OCI-LY1 (cell line): ENCODE measurements at regions not wholly inside any gene's neighbourhood (a gene's known extent, or its start where the extent isn't known, plus 50 kb on each side); places are given as distances from the start of the nearest gene placed in this dataset.

ENCODE experiments used
- H2AFZ ChIP-seq: fragments of 200-600 bp; sonication (generic), shearing (Covaris generic); 2 replicates; pipeline ENCODE4 v1.6.0; 2014; ENCODE audit warnings: antibody characterized with exemption, mild to moderate bottlenecking, low read length
- H3F3A ChIP-seq: fragments of 200-600 bp; sonication (generic), shearing (Covaris generic); 2 replicates; pipeline ENCODE4 v1.6.0; 2014; ENCODE audit warnings: mild to moderate bottlenecking, antibody characterized with exemption, low read length, moderate library complexity; ENCODE audit not compliant: insufficient read depth
- H3K27ac ChIP-seq: fragments of 200-600 bp; sonication (generic); 2 replicates; pipeline ENCODE4 v1.5.1; 2014; ENCODE audit warnings: low read length, mixed run types, mild to moderate bottlenecking, low read depth; ENCODE audit not compliant: poor library complexity, severe bottlenecking
- H3K27me3 ChIP-seq: fragments of 200-600 bp; sonication (generic); 2 replicates; pipeline ENCODE4 v1.6.0; 2014; ENCODE audit warnings: antibody characterized with exemption, mild to moderate bottlenecking, low read length, moderate library complexity; ENCODE audit not compliant: insufficient read depth
- H3K36me3 ChIP-seq: fragments of 200-600 bp; sonication (generic); 2 replicates; pipeline ENCODE4 v1.6.1; 2014; ENCODE audit warnings: mild to moderate bottlenecking, antibody characterized with exemption, low read length, moderate library complexity, mixed read lengths; ENCODE audit not compliant: insufficient read depth
- H3K4me1 ChIP-seq: fragments of 200-600 bp; sonication (generic); 2 replicates; pipeline ENCODE4 v1.5.1; 2014; ENCODE audit warnings: mild to moderate bottlenecking, low read length, moderate library complexity; ENCODE audit not compliant: insufficient read depth, severe bottlenecking
- H3K4me2 ChIP-seq: fragments of 200-600 bp; sonication (generic), shearing (Covaris generic); 2 replicates; pipeline ENCODE4 v1.6.1; 2014; ENCODE audit warnings: low read length
- H3K4me3 ChIP-seq: fragments of 200-600 bp; sonication (generic); 2 replicates; pipeline ENCODE4 v1.5.1; 2014; ENCODE audit warnings: low read length, low read depth, mild to moderate bottlenecking, mixed read lengths; ENCODE audit not compliant: poor library complexity, severe bottlenecking
- H3K79me2 ChIP-seq: fragments of 200-600 bp; shearing (Covaris generic); 2 replicates; pipeline ENCODE4 v1.6.1; 2016; ENCODE audit warnings: mixed run types, low read length, mixed read lengths; ENCODE audit not compliant: insufficient read depth
- H3K9ac ChIP-seq: fragments of 200-600 bp; sonication (generic), shearing (Covaris generic); 2 replicates; pipeline ENCODE4 v1.6.1; 2014; ENCODE audit warnings: mild to moderate bottlenecking, low read length, mixed read lengths
- H3K9me2 ChIP-seq: fragments of 200-600 bp; sonication (generic), shearing (Covaris generic); 2 replicates; pipeline ENCODE4 v1.6.1; 2014; ENCODE audit warnings: low read depth, mild to moderate bottlenecking, low read length, mixed read lengths
- H3K9me3 ChIP-seq: fragments of 200-600 bp; shearing (Covaris generic); 2 replicates; pipeline ENCODE4 v1.6.1; 2014; ENCODE audit warnings: low read length, mixed read lengths
- H4K20me1 ChIP-seq: fragments of 200-600 bp; sonication (generic), shearing (Covaris generic); 2 replicates; pipeline ENCODE4 v1.6.0; 2016; ENCODE audit warnings: mild to moderate bottlenecking, low read length; ENCODE audit not compliant: insufficient read depth
- EZH2 ChIP-seq: fragments of 200-600 bp; sonication (generic), shearing (Covaris generic); IDR thresholded peaks from 2 replicates; pipeline ENCODE4 v1.8.0; 2017; ENCODE audit warnings: borderline replicate concordance, mixed run types, mild to moderate bottlenecking, antibody characterized with exemption, low read length, moderate library complexity, mixed read lengths
- TF ChIP-seq, protein P1 (sequence below): fragments of 200-600 bp; sonication (generic), shearing (Covaris generic); IDR thresholded peaks from 2 replicates; pipeline ENCODE4 v1.5.1; 2017; ENCODE audit warnings: mild to moderate bottlenecking, antibody characterized with exemption, low read length, moderate library complexity, mixed read lengths

DNA sequence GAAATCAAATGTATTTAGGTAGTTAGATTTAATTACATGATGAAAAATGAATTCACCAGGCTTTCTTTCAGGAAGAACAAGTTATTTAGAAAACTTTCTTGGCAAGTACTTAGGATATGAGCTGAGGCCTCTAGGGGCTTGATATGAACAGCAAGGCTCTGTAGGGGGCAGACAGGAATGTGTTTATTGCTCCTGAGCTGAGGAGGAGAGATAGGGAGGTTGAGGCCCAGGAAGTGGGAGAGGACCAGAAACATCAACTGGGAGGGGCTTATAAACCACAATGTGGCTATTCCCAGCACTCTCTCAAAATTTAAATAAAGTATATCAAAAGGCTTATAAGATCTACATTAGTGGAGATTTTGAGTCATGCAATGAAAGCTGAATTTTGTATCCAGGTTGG is 154.0 kb upstream of the MAF start:
- Histone ChIP-seq H3K4me3 (no peak overlapping the region), H3K79me2 (no peaks in the 10 kb centered on the region), H3F3A (no peaks in the 10 kb centered on the region), H3K9ac (no peak overlapping the region), H3K4me2 (no peak overlapping the region), H3K27me3 (no peaks in the 10 kb centered on the region), H3K4me1 (no peaks in the 10 kb centered on the region), H4K20me1 (no peaks in the 10 kb centered on the region), H3K9me3 (no peaks in the 10 kb centered on the region), H2AFZ (no peak overlapping the region), H3K9me2 (no peaks in the 10 kb centered on the region), H3K36me3 (no peaks in the 10 kb centered on the region), H3K27ac (no peak overlapping the region)
- TF ChIP-seq EZH2 = no peak
- TF ChIP-seq, protein P1, sequence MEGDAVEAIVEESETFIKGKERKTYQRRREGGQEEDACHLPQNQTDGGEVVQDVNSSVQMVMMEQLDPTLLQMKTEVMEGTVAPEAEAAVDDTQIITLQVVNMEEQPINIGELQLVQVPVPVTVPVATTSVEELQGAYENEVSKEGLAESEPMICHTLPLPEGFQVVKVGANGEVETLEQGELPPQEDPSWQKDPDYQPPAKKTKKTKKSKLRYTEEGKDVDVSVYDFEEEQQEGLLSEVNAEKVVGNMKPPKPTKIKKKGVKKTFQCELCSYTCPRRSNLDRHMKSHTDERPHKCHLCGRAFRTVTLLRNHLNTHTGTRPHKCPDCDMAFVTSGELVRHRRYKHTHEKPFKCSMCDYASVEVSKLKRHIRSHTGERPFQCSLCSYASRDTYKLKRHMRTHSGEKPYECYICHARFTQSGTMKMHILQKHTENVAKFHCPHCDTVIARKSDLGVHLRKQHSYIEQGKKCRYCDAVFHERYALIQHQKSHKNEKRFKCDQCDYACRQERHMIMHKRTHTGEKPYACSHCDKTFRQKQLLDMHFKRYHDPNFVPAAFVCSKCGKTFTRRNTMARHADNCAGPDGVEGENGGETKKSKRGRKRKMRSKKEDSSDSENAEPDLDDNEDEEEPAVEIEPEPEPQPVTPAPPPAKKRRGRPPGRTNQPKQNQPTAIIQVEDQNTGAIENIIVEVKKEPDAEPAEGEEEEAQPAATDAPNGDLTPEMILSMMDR = no peak

DNA sequence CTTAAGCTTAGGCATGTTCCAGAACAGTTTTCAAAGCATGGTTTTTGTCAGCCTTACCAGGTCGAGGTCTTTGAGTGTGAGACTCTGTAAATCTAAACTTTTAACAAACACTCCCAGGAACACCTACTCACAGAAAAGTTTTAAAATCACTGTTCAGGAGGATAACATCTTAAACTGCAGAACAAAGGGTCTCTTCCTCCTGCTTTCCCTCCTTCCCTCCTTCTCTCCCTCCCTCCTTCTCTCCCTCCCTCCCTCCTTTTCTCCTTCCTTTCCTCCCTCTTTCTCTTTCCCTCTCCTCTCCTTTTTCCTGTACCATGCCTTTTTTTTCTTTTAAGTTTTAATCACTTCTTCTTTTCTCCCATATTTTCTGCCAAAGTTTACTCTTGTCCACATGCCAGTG is 153.5 kb upstream of the MAF start:
- TF ChIP-seq, protein P1 = no peak
- no peak for TF ChIP-seq EZH2
- no peak overlapping the region for H2AFZ ChIP-seq
- no peaks in the 10 kb centered on the region for H3K36me3 ChIP-seq
- H3K9me2 ChIP-seq = no peaks in the 10 kb centered on the region
- H3K27ac ChIP-seq = no peak overlapping the region
- H4K20me1 ChIP-seq = no peaks in the 10 kb centered on the region
- H3F3A ChIP-seq = no peaks in the 10 kb centered on the region
- no peaks in the 10 kb centered on the region for H3K79me2 ChIP-seq
- H3K9ac ChIP-seq = no peak overlapping the region
- no peaks in the 10 kb centered on the region for H3K27me3 ChIP-seq
- H3K4me1 ChIP-seq = no peaks in the 10 kb centered on the region
- H3K4me2 ChIP-seq = no peak overlapping the region
- no peaks in the 10 kb centered on the region for H3K9me3 ChIP-seq
- no peak overlapping the region for H3K4me3 ChIP-seq

DNA sequence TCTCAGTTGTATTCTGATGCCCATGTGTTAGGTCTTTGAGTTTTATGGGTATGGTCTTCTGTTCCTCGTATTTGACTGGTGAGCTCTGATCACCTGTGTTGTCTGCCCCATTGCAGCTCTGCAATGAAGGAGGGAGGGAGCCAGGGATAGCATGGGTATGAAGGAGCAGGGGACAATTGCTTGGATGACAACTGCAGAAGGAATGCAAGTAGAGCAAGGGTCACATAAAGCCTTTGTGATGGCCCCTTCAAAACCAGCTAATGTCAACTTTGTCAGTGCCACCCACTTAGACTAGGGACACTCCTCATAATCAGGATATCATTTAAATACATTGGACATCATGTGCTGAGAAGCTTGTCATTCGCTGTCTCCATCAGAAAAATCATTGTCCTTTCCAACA is 152.7 kb upstream of the MAF start:
- no peaks in the 10 kb centered on the region for H3K4me1 ChIP-seq
- no peaks in the 10 kb centered on the region for H3K9me3 ChIP-seq
- TF ChIP-seq, protein P1 = no peak
- no peak for TF ChIP-seq EZH2

More for the DNA sequence above, 152.7 kb upstream of the MAF start:
- no peaks in the 10 kb centered on the region for H3K79me2 ChIP-seq
- H3K9me2 ChIP-seq = no peaks in the 10 kb centered on the region
- no peaks in the 10 kb centered on the region for H3K27me3 ChIP-seq
- H3K4me3 ChIP-seq = no peak overlapping the region
- no peaks in the 10 kb centered on the region for H4K20me1 ChIP-seq
- no peak overlapping the region for H3K9ac ChIP-seq
- no peak overlapping the region for H3K4me2 ChIP-seq
- H3K27ac ChIP-seq = no peak overlapping the region
- no peak overlapping the region for H2AFZ ChIP-seq
- no peaks in the 10 kb centered on the region for H3K36me3 ChIP-seq
- H3F3A ChIP-seq = no peaks in the 10 kb centered on the region
